ENCODE measurements at regions not wholly inside any gene's neighbourhood (a gene's known extent, or its start where the extent isn't known, plus 50 kb on each side); places are given as distances from the start of the nearest gene placed in this dataset.

GRCh38 chr6:82832811-82833210 is 232.8 kb downstream of the UBE3D start:
- TF ChIP-seq CTCF (IDR thresholded peaks at IDR 0.05; ENCODE audit: low read depth, low read length, missing control alignments): no peak
- no peak overlapping the region for H3K4me3 ChIP-seq (replicated peaks; ENCODE audit: low read depth, low read length)
- DNase-seq (ENCODE audit: extremely low read depth, low read depth): no peak

DNA sequence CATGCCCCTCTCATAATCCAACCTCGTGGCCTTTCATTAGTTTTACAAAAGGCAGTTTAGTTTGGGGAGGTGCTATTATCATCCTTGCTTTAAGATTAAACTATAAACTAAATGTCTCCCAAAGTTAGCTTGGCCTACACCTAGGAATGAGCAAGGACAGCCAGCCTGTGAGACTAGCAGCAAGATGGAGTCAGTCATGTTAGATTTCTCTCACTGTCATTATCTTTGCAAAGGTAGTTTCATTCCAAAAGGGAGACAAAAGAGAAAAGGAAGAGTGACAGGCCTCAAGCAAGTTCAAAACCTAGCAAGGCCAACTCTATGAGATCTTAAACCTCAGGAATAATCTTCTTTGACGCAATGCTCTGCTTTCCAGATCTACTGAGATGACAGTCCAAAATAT is 232.2 kb downstream of the UBE3D start:
- no peak for DNase-seq (ENCODE audit: extremely low read depth, low read depth)
- TF ChIP-seq CTCF (IDR thresholded peaks at IDR 0.05; ENCODE audit: low read depth, low read length, missing control alignments): no peak

GRCh38 chr6:82836022-82836575 is 229.5 kb downstream of the UBE3D start:
- H3K4me3 ChIP-seq (replicated peaks; ENCODE audit: low read depth, low read length): no peak overlapping the region
- DNase-seq (ENCODE audit: extremely low read depth, low read depth): no peak
- TF ChIP-seq CTCF (IDR thresholded peaks at IDR 0.05; ENCODE audit: low read depth, low read length, missing control alignments): no peak

More for the DNA sequence above, 232.2 kb downstream of the UBE3D start:
- no peak overlapping the region for H3K4me3 ChIP-seq (replicated peaks; ENCODE audit: low read depth, low read length)

- no peak for DNase-seq (ENCODE audit: extremely low read depth, low read depth)
- no peak overlapping the region for H3K4me3 ChIP-seq (replicated peaks; ENCODE audit: low read depth, low read length)
- no peak for TF ChIP-seq CTCF (IDR thresholded peaks at IDR 0.05; ENCODE audit: low read depth, low read length, missing control alignments)
Measured at GRCh38 chr6:82840571-82840970, 225.1 kb downstream of the UBE3D start.

DNA sequence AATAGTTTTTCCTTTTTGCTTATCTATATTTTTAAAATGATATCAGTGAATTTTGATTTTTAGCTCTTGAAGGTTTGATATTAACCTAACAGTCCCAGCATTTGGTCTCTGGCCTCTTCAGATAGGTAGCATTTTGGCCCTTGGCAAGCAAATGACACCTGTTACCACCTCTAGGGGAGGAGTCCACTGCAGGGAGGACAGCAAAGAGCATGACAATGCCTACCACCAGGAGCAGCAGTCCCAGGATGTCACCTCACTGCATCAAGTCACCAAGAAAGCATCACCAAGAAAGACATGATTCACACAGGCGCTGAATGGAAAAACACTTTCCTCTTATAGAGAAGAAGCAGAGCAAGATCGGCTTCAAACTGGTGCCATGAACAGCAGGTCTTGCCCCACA is 224.3 kb downstream of the UBE3D start:
- TF ChIP-seq CTCF (IDR thresholded peaks at IDR 0.05; ENCODE audit: low read depth, low read length, missing control alignments): no peak
- DNase-seq (ENCODE audit: extremely low read depth, low read depth): no peak
- H3K4me3 ChIP-seq (replicated peaks; ENCODE audit: low read depth, low read length): no peak overlapping the region

Data from HFF-Myc (cell line).